HG03565 (cell line): ENCODE measurements at regions not wholly inside any gene's neighbourhood (a gene's known extent, or its start where the extent isn't known, plus 50 kb on each side); places are given as distances from the start of the nearest gene placed in this dataset.

Source experiments
- ATAC-seq: cut with Tn5 transposase; IDR thresholded peaks from one replicate; pipeline ENCODE4 v1.9.1; 2021; ENCODE audit warnings: mild to moderate bottlenecking, moderate library complexity; ENCODE audit not compliant: unreplicated experiment

DNA sequence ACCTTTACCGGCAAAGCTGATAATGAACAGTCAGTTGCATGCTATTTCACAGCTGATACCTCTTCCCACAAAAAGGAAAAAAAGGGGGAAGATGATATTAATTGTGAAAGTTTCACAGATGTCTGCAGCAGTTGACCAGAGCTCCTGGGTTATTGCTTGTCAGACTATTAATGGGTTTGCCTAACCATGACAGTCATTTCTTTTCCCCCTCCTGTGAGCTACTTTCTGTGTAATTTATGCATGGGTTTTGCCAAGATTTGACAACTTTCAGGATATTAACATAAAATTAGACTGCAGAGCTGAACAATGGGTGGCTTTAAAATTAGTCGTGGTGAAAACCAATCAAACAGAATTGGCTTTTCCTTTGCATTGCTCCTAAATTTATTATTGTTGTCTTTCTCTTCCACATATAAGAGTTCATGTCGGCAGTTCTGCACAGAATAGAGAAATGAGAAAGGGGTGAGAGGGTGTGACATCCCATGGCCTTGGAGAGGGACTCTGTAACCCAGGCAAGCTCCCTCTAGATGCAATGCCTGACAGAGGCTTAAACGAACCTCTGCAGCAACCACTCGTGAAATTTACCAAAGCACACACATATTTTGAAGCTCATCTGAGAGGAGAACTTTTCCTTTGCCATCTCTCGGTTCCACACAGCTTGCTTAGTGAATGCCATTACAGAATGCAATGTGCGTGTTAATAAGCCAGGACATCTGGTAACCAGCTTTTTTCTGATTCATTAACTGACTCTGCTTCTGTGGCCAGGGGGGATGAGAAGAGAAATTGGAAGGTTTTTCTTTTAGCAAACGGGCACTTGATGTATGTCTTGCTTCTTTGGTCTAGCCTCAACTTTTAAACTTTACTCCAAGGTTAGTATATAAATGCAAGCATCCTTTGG lies 82.2 kb upstream of the ITGA4 start:
- peak; percentile 61 for ATAC-seq

DNA sequence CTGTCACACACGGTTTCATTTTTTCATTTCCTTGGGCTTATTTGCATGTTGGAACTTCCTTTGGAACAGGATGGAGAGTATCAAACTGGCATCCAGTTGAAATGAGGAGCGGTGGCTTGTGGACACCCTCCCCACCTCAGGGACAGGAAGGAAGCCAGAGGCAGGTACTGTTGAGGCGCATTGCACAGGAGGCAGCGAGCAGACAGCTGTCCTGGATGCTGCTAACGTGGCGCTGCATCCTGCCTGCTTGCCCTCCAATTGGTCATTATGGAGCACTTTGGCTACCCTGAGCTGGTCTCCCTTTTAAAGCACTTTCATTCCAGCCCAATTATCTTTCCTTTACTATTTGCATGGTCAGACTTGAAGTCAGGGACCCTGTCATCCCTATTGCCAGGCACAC lies 80.7 kb upstream of the ITGA4 start:
- ATAC-seq = no peak

DNA sequence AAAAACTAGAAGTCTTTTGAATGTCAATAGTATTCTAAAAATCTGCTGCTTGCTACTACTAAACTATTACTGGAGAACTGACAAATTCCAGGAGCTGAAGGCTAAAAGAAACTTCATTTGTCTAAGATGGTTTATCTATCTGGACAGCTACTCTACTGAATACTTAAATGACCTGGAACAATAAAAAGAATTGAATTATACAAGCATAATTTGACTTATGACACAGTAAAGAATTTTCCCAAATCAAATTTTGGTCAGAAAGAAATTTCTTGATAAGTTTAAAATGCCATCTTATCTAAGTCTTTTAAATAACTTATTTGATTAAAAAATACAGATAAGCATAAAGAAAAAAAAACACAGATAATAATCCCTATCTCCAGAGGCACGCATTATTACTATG lies 80.2 kb upstream of the ITGA4 start:
- ATAC-seq = no peak

DNA sequence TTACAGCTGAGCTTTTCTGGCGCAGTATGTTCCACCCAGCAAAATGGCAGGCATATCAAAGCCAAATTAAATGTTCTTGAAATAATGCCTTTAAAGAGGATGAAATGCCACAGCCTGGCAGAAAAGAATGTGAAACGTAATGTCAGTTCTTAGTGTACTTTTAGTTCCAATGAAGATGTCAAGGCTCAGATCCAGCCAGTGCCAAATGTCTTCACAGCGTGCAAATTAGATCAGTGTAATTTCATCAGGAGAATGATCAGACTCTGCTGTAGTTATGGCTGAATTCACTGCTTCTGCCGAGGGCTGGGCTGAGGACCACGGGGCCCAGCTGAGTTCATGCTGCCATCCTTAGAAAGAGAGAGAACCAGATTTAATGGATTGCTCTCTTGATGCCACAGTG lies 78.7 kb upstream of the ITGA4 start:
- no peak for ATAC-seq

DNA sequence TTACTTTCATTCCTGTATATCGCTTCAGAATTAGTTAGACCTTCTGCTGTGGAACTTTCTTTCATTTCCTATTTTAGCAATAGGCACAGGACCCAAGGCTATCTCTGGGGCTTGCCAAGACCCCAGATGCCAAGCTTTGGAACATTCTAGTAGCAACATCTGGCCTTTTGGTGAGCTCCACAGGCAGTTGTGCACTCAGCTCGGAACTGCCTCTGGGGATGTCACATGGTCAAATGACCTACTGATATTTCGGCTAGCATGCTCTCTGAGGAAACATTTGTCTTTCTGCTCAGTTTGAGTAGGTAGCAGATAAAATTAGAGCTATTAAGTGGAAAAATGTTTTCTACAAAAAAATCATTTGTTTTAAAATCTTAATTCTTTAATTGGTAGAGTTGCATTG lies 76.6 kb upstream of the ITGA4 start:
- no peak for ATAC-seq

DNA sequence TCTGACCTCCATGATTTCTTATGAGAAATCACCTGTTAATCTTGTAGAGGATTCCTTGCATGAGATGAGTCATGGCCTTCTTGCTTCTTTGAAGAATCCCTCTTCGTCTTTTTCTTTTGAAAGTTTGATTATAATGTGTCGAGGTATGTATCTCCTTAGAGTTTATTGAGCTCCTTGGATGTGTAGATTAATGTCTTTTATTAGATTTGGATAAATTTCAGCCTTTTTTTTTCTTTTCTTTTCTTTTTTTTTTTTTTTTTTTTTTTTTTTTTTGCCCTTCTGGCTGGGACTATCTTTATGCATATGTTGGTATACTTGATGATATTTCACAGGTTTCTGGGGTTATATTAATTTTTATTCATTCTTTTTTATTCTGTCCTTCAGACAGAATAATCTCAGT lies 72.3 kb upstream of the ITGA4 start:
- ATAC-seq = no peak

DNA sequence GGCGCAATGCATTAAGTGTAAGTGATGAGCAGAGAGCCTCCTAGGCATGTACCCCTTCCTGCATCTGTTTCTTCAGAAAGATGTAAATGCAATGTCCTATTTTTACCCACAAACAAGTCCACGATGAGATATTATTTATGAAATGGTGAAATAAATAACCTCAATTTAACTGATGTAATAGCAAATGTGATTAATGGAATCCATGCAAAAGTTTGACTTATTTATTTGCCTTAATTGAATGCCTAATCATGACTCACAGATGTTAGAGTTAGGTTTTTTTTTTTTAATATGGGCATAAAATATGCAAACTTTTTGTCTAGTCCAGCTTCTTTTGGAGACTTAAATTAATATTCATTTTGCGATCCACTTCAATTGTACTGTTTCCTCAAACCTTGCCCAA lies 67.7 kb upstream of the ITGA4 start:
- ATAC-seq = no peak

DNA sequence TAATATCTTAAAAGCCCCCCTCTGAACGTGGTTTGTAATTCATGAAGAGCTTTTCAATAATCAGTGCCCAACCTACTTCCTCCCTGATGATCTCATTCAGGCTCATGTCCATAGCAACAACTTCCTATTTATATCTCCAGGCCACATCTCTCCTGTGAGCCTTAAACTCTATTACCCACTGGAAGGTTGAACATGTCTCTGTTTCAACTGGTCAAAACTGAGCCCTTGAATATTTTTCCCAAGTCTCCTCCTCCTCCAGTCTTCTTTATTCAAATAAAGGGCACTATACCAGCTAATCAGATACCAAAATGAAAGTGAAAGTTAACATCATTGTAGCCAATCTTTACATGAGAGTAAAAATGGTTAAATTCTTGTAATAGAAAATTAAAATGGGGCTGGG lies 63.7 kb upstream of the ITGA4 start:
- peak; percentile 45 for ATAC-seq

DNA sequence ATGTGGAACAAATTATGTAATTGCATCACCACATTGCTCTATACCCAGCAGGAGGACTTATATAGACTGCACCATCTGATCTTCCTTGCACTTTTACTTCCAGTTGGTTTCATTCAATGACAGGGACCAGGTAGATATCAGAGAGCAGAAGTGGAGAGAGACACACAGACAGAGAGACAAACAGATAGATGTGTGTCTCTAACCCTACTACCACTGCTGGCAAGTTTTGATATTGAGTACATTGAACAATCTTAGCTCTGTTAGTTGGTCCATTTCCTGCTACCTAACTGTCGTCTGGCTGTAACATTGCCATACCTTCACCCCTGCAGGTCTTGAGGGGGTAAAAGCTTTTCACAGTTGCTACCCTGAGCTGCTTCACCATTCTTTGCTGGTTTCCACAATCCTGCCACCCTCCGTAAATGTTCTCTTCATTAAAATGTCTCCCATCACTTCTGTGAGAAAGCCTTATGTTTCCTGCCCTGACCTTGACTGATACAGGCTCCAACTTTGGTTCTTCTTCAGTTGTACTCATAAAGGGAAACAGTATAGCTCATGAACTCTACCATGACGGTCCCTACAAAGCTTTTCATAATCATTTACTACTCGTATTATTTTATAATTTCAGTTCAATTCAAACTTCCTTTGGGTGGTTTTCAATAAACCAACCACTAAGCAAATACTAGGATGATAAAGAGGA lies 62.3 kb upstream of the ITGA4 start:
- no peak for ATAC-seq

DNA sequence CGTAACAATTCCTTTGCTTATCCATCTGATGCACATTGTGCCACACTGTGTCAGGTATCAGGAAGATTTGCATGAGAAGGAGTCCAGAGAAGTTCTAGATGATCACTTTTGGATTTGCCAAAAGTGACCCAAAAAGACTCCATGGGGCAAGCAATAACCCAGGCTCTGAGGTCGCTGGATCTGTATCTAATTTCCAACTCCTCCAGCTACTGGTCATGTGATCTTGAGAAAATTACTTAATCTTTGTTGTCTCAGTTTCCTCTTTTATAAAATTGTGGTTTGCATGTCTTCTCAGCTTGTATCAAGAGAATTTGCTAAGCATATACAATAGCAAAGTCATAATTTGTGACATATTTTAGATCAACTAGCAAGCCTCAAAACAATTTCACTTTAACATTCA lies 61.3 kb upstream of the ITGA4 start:
- ATAC-seq = no peak

DNA sequence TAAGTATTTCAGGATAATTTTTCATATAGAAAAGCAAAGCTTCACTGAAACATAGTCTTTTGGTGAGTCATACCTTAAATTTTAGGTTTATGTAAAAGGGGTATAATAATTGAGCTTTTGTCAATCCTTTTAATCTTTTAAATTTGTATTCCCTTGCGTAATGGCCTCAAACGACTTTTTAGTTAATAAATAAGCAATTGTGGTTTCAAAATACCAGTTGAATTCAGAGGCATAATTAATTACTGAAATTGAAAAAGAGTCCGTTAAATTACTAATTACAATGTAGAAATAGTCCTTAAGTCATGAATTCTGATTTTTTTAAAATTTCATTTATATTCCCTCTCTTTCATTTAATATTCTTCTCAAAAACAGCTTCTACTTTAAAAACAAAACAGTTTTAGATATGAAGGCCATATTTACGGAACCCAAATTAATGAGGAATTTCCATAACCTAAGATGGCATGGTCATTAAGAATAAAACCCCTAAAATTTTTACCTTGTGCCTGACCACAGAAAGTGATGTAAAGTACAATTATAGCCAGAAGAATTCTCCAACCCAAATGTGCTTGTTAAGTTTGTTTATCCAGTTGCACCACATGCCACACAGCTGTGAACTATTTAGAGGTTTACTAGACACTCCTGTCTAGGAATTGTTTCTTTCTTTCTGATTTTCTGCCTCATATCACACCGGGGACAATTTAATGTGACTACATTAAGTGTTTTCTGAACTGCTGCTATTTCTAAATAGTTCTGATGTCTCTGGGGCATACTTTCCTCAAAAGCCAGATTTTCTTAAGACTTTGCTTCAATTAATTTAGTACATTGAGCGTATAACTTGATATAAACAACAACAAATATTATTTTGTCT lies 60.7 kb upstream of the ITGA4 start:
- ATAC-seq = no peak

DNA sequence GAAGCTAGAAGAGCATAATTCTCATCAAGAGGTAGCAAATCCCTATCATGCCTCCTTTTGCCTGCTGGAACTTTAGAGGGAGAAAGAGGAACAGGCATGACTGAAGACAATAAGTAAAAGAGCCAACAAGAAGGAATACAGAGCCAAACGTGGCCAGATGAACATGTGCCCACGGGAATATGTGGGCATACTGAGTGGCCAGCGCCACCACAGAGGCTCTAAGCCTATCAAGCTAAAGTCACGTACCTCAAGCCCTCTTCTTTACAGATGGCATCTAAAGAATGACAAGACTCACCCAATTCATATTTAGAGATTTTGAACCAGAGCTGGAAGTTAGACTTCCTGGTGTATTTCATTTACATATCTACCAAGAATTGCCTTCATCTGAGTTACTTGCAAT lies 59.9 kb upstream of the ITGA4 start:
- ATAC-seq = no peak

DNA sequence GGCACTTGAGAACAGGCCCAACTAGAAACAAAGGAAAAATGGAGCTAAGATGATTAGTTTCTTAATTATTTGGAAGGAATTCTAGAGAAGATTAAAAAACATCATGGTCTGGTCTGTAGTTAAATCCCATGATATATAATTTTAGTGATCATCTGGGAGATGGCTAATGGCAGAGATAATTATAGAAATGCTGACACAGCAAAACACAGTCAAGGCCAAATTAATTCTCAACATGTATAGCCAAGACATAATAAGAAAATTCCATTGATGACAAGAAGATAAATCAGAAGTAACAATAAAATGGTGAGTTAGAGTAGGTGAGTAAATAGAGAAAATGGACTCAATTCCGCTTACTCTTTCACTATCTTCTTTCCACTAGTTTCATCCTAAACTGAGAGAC lies 59.2 kb upstream of the ITGA4 start:
- ATAC-seq = no peak

DNA sequence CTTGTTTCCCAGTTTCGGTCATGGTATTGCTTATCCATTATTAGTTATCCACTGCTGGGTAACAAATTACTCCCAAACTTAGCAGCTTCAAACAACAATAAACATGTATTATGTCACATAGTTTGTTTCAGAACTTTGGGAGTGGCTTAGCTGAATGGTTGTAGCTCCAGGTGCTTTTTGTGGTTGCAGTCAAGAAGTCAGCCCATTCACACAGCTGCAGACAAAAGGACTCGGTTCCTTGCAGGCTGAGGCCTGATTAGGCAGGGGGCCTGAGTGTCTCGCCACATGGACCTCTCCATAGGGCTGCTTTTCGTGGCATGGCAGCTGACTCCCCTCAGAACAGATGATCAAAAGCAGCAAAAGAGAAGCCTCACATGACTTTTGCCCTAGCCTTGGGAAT lies 58.2 kb upstream of the ITGA4 start:
- ATAC-seq = no peak

DNA sequence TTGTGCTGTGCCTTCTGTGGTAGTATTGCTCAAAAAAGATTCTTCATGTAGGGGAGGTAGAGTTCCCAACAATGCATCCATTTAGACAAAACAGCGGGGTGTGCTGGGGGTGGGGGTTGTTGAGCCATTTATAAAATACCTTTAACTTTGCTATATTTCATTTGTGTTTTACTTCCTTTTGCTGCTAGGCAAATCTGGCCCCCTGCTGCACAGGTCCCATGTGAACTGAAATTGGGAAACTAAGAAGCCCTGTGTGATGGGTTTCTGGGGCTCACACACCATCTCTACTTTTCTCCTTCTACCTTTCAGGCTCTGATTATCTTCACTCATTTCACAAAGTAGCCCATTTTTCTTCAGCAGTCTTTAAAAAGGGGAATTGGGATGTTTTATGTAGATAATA lies 52.7 kb upstream of the ITGA4 start:
- no peak for ATAC-seq

DNA sequence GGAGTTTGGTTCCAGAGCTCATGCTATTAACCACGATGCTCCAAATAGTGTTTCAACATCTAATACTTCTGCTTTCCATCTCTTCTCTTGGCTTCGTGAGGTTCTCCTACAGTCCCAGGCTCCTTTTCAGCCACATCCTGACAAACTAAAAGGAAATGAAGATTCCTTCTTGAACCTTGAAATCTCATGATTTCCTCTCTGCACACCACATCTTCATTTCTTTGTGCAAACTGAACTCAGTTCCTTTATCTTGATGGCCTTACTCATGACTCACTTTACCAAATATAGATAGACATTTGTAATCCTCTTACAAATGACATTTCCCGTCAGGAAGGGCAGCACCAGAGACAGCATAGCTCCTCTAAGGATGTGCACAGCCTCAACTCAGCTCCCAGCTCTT lies 50.0 kb upstream of the ITGA4 start:
- ATAC-seq = no peak
